D721Med (cell line): ENCODE measurements at regions not wholly inside any gene's neighbourhood (a gene's known extent, or its start where the extent isn't known, plus 50 kb on each side); places are given as distances from the start of the nearest gene placed in this dataset.

Experiments used
- DNase-seq: peaks from one replicate; pipeline ENCODE4 v3.0.0; 2011; ENCODE audit warnings: low spot score; ENCODE audit not compliant: insufficient read length
- FAIRE-seq: peaks from 2 replicates; lab custom pipeline; 2011; peaks lifted over from hg19 to GRCh38; lab: Jason Lieb, UNC
- CTCF ChIP-seq: IDR thresholded peaks from 2 replicates; pipeline ENCODE4 v1.5.1; 2012; ENCODE audit warnings: mild to moderate bottlenecking, control low read depth; ENCODE audit not compliant: insufficient read depth; ENCODE audit errors: missing control alignments

DNA sequence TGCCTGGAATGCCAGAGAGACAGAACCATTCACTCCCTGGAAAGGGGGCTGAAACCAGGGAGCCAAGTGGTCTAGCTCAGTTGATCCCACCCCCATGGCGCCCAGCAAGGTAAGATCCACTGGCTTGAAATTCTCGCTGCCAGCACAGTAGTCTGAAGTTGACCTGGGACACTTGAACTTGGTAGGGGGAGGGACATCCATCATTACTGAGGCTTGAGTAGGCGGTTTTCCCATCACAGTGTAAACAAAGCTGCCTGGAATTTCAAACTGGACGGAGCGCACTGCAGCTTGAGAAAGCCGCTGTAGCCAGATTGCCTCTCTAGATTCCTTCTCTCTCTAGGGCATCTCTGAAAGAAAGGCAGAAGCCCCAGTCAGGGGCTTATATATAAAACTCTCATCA, 310.7 kb upstream of the DPPA4 start:
- FAIRE-seq (no peak), DNase-seq (no peak)
- no peak for TF ChIP-seq CTCF

- FAIRE-seq, result no peak
- TF ChIP-seq CTCF, result no peak
- no peak for DNase-seq
These were observed 318.9 kb upstream of the DPPA4 start for GRCh38 chr3:109656225-109656624.

- DNase-seq (no peak), FAIRE-seq (no peak)
- no peak for TF ChIP-seq CTCF
These were observed 341.3 kb upstream of the DPPA4 start for GRCh38 chr3:109678600-109678999.

GRCh38 chr3:109679664-109680063, 342.3 kb upstream of the DPPA4 start:
- TF ChIP-seq CTCF, result no peak
- FAIRE-seq (no peak), DNase-seq (no peak)

GRCh38 chr3:109683746-109684145, 346.4 kb upstream of the DPPA4 start:
- FAIRE-seq (no peak), DNase-seq (no peak)
- no peak for TF ChIP-seq CTCF

DNA sequence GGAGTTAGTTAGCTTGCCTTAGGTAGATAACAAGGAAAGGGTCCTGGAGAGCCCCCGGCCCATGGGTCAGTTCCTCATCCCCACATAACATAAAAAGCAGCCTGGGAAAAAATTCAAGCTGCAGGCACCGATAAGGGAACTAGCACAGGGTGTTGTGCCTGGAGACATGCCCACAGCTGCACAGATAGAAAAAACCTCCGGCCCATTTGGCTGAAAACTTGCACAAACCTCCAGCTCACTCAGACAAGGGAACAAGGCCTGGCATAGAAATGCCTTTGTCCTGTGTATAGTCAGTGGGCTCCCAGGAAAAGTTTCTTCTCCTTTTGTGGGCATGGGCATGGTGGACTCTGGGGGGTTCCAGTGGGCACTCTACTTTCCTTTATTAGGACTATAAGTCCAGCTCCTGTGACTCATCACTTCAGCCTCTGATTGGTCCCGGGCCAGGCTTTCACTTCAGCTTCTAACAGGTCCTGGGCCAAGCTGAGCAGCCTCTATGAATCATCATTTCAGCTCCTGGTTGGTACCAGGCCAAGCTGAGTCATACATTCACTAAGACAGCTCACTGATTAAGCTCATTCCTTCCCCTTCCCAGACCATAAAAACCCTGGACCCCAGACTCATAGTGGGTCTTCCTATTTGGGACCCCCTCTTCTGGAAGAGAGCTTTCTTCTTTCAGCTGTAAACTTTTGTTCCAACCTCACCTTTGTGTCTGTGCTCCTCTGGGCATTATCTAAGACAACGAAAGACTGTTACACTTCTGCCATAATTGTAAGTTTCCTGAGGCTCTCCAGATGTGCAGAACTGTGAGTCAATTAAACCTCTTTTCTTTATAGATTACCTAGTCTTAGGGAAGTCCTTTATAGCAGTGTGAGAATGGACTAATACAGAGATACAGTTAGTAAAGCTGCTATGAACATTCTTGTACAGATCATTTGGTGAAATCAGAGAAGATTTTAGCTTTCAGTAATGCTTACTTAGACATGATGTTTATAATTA, 348.0 kb upstream of the DPPA4 start:
- TF ChIP-seq CTCF, result no peak
- no peak for DNase-seq
- no peak for FAIRE-seq

- DNase-seq, result no peak
- no peak for TF ChIP-seq CTCF
- FAIRE-seq, result no peak
These were observed 350.3 kb upstream of the DPPA4 start for GRCh38 chr3:109687626-109688025.
